DMS 273 (cell line): ENCODE measurements at regions not wholly inside any gene's neighbourhood (a gene's known extent, or its start where the extent isn't known, plus 50 kb on each side); places are given as distances from the start of the nearest gene placed in this dataset.
A peak's percentile ranks its signal among the peaks of the same experiment; 100 is the strongest.

Experiments used
- DNase-seq: peaks from one replicate; lab custom pipeline; 2025; ENCODE audit not compliant: unreplicated experiment; lab: John Stamatoyannopoulos, UW

DNA sequence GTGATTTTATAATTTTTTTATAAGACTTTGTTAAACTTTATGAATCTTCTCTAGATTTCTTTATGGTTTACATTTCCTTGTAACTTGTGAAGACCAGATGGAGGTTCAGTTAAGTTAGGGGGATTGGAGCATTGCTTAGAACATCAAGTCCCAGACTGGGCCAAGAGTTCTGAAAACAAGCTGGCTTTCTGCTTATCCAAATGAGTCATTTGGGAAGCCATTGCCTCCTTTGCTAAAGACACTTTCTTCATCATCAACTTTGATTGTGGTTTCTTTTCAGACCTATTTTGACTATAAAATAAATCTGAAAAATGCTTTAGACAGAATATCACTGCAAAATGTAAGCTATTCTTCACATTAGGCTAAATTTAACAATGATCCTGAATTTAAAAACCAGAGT is 446.8 kb downstream of the USP25 start:
- no peak for DNase-seq

DNA sequence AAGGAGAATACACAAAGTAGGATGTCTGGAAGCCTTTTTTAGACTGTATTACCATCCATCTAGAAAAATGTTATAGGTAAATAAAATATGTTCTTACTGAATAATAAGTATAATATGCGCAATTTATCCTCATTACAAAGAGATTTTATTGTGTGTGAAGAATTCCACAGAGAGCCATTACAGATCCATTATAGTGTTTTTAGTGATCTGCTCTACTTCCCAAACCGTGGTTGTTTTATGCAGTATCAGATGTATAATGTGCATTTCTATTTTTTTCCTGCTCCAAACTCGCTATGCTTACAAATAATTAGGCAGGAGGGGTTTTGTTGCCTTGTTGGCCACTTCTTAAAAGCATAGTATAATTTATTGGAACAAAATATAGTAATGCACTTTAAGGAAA is 447.8 kb downstream of the USP25 start:
- no peak for DNase-seq

DNA sequence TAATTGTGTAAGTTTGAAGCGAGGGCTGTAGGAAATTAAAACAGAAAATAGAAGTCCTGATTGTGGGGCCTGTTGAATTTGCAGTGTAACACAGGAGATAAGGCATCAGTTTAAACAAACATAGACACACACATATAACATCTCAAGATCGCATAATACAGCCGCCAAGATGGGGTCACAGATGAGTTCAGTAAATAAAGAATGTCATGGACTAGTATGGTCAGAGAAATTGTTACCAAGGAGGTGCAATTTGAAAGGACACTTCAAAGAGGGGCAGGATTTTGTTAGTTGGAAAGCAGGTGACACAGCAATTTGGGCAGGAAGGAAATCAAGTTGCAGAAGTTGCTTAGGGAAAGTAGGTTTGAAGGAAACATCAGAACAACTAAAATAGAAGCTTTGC is 450.0 kb downstream of the USP25 start:
- DNase-seq: no peak

DNA sequence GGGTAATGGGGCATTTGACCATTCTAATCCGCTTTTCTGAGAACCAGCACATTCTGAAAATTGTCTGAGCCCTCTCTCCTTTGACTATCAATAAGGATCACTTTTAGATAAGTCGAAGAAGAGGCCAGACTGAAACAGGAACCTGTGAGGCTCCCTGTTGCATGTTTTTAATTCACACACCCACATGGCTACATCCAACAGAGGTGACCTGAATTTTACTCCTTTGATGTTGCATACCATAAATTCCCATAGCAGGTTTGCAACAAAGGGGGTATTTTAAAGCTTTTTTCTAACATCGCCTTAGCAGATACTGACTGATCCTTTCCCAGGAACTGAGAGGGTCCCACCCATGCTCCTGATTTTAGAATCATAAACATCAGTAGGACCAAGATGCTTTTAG is 450.8 kb downstream of the USP25 start:
- DNase-seq: no peak

DNA sequence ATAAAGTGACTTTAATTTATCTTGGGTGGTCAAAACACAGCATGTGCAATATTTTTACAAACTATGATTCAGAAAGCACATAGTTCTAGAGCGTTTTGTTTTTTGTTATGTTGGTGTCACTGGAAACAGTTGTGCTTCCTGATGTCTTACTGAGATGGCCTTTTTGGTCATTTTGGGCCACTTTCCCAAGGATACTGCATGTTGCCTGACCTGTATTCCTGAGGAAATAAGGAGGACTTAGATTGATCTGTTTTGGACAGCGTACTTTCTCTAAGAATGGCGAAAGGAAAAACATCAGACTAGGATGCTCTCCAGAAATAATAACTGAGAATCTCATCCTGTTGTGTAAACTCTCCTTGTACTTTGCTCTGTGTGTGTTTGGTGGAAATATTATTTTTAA is 451.2 kb downstream of the USP25 start:
- DNase-seq: no peak

DNA sequence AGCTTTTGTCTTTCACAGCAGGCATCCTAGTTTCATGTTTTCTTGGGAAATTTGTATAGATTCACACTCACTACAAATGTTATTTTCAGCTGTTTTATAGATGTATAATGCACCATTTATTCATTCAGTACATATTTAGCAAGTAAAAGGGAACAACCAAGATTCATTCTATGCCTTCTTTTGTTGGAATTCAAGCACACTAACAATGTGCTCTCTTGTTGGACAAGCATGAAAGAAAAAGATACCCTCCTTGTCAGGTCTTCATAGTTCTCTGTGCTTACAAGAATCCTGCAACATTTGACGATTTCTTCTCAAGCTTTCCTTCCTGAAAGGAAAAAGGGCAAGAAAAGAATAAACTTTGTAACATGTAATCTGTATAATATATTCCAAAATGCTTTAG is 456.0 kb downstream of the USP25 start:
- no peak for DNase-seq

GRCh38 chr21:16186742-16187141 is 457.0 kb downstream of the USP25 start:
- DNase-seq: no peak

DNA sequence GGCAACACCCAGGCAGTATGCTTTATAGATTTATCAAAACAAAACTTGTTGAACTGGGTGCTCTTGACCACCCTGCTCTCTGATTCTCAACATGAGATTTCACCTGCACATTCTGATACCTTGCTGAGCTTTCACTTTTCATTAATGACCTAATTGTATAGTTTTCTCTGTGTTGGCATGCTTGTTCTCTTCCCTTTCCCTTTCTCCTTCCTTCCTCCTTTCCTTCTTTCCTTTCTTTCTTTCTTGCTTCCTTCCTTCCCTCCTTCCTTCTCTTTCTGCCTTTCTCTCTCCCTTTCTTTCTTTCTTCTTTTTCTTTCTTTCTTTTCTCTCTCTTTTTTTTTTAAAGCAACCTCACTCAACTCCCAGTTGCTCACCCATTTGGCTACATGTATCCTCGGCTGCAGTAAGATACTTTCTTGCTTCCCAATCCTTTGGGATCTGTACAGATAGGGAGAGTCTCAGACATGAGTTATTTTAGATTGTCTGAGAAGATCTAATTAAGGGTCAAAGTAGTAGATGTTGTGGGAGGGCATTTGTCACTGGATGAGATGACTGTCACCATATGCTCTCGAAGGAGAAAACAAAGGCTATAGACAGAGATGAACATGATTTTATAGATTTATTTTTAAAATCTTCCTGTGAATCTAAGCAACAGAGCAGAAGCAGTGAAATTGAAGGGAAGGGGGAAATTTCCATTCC is 458.0 kb downstream of the USP25 start:
- no peak for DNase-seq

GRCh38 chr21:16192902-16193301 is 463.1 kb downstream of the USP25 start:
- no peak for DNase-seq

- DNase-seq: no peak
Measured at GRCh38 chr21:16193496-16194094, 463.8 kb downstream of the USP25 start.

DNA sequence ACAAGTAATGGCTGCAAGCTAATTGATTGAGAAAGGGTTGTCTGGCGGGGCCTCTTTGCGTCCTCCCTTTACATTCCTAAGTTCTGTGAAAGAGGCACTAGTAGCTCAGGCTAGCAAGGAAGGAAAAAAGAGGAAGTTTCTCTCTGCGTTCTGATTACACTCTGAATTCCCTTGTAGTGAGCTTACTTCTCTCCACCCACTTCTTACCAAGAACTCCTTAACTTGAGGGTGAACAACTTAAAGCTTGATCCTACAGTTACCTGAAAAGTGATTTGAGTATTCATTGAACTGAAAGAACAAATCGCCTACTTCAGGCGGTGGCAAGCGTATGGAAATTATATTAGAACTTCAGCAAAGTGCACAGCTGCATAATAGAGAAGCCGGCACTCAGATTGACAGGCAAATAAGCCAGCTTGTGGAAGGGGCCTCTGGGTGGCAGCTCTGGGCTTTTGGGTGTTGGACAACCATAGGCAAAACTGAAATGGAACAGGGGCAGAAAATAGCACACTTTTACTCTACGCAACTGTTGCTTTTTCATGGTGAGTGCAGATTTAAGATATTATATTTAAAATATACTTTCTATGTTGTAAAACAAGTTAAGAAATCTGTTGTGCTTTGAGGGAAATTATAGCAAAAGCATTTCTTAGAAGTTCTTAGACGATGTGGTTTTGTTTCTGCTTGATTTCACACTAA is 464.5 kb downstream of the USP25 start:
- DNase-seq: no peak

DNA sequence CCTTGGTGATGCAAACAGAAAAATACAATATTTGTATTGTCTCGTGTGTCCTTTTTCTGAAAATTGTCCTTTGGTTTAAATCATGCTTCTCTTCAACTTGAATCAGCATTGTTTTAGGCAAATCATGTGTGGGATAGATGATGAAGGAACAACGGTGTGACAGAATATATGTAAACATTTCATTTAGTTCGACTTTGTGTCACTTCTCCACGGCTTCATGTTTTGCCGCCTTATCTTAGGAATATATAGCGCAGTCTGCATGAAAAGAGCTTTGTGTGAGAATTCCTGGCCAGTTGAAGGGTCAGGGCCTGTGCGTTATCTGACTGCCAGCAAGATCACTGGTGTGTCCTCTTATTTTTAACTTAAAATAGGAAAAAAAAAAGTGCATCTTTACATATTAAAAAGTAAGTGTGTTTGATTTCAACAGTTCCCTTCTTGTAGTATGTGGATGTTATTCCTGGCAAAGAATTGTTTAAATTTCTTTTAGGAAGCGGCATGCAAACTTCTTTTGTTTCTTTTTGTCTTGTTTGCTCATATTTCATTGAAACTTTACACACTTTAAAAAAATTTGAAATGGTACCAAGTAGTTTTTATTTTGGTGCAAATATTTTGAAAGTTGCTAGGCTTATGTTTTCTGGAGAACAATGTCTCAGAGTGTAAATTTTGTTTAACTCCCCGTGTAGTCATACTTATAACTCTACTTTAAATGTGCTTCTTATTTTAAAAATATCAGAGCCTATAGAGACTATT is 465.2 kb downstream of the USP25 start:
- no peak for DNase-seq

DNA sequence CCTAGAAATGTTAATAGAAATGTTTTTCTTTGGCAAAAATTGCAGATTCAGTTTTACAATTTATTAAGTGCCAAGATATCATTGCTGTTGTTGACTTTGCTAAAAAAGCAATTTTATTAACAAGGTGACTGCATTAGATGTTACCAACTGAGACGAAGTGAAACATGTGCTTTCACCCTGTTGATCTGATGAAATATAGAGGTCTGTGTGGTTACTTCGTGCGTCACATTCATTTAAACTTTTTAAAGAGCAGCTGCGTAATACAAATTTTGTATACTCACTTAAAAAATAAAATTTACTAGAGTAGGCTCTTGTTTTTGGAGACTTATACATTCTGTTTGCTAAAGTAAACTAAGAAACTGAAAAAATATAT is 465.7 kb downstream of the USP25 start:
- DNase-seq: no peak

- no peak for DNase-seq
Measured at GRCh38 chr21:16196001-16196400, 466.2 kb downstream of the USP25 start.

DNA sequence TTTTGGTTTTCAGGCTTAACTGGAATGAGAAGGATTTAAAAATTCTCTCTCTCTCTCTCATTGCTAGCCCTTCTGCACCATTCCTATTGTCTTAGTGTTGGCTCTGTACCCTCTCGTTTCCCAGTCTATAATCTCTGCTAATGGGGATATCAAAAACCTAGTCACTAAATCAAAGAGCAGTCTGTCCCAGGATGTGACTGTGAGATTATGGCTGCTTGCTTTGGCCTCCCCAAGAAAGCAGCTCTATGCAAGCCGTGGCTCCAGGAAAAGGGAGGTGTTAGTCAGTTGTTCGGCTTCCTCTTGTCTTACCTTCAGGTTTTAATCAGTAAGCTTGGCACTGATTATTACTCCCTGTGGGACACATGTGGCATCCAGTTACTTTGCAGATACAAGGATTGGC is 468.8 kb downstream of the USP25 start:
- peak; percentile 0 for DNase-seq

- no peak for DNase-seq
Measured at GRCh38 chr21:16199539-16199938, 469.8 kb downstream of the USP25 start.

- no peak for DNase-seq
Measured at GRCh38 chr21:16201718-16202117, 471.9 kb downstream of the USP25 start.

GRCh38 chr21:16205527-16205926 is 475.7 kb downstream of the USP25 start:
- no peak for DNase-seq

DNA sequence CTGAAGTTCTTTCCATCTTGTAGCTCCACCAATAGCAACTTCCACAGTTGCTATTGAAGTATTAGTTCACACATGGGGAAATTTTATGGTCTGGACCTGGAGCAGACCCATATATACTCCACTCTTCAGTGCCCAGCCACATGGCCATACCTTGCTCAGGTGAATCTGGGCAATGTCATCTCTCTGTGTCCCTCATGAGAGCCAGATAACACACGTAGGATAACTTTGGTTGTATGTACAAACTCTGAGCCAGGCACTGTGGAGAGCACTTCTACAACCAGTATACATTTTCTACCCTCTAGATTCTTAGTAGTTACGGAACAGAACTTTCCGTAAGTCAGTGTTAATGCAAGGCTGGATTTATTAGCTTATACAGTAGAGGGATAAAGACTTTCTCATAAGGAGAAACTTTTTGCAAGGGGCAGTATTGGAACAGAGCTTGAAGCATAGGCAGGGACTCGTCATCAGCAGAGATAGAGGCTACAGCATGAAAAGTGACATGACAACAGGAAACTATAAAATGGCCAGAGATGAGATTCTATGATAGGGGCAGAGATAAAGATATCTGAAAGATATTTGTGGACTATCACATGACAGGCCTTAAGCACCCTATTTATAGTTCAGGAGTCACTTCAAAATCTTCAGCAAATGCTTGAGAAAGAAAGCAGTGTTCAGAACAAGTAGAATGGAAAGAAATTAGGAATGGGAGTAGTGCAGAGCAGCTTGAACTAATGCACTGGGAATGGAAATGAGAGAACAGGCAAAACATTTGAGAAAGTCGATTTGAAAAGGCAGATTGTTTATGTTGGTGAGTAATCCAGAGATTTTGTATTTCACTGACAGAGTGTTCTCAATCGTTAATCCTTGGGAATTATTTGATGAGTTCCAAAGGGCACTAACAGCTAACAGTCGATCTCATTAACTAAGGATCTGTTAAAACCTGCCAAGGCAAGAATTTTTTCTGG is 481.8 kb downstream of the USP25 start:
- DNase-seq: no peak

DNA sequence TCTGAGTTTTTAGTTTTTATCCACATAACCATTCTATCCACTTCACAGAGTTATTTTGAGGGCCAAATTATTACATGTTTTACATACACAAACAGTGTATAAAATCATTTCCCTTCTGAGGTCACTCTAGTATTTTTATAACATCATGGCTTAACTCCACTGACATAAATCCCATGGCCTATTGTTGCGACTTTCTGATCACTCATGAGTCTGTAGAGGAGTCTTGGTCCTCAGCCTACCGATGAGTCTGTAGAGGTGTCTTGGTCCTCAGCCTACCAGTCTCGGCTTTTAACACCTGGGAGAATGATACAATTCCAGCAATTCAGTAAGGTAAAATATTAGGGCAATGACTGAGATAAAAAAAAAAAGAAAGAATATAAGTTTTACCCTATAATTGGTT is 483.7 kb downstream of the USP25 start:
- DNase-seq: no peak

GRCh38 chr21:16215193-16215592 is 485.4 kb downstream of the USP25 start:
- DNase-seq: no peak
